ENCODE measurements at regions not wholly inside any gene's neighbourhood (a gene's known extent, or its start where the extent isn't known, plus 50 kb on each side); places are given as distances from the start of the nearest gene placed in this dataset.

- ChIA-PET SMC1A (ENCODE audit: uncharacterized antibody, unreplicated experiment) (no interaction called here), RAD21 (ENCODE audit: unreplicated experiment) (no interaction called here), POLR2A (interaction anchor here (0.6 kb wide), 1 partner anchor 1534 kb away, joined by 6 read pairs; no protein-coding TSS in a partner anchor), CTCF (no interaction called here)
- FAIRE-seq, result no peak
- intact Hi-C loops (cut with micrococcal nuclease; ENCODE audit: unreplicated experiment), result no loop called here
- WGBS (ENCODE audit: insufficient coverage, insufficient replicate concordance, low lambda C conversion rate, missing lambda C conversion rate), result 20% methylated on average over 3 of the region's 3 CpGs
- in situ Hi-C loops (cut with MboI), result no loop called here
- TF ChIP-seq WRNIP1 (IDR thresholded peaks at IDR 0.05; ENCODE audit: borderline replicate concordance, low read depth, low read length) (no peak), SUPT20H (IDR thresholded peaks at IDR 0.05; ENCODE audit: borderline replicate concordance, control insufficient read depth, low read depth, low read length) (no peak), EGR1 (IDR thresholded peaks at IDR 0.05; ENCODE audit: borderline replicate concordance in 1 of 2, low read depth in 2 of 2, low read length in 2 of 2) (no peak), HDAC6 (IDR thresholded peaks at IDR 0.05; ENCODE audit: unreplicated experiment) (no peak), EP300 (IDR thresholded peaks at IDR 0.05; ENCODE audit: borderline replicate concordance in 1 of 2, control insufficient read depth in 1 of 2, low read depth in 2 of 2, low read length in 2 of 2) (no peak), GABPA (IDR thresholded peaks at IDR 0.05; ENCODE audit: low read depth) (no peak), RCOR1 (conservative IDR thresholded peaks at IDR 0.05; ENCODE audit: low read depth, low read length) (no peak), CREB1 (IDR thresholded peaks at IDR 0.05; ENCODE audit: low read depth) (no peak), ATF2 (IDR thresholded peaks at IDR 0.05; ENCODE audit: low read length) (no peak), SMC3 (IDR thresholded peaks at IDR 0.05; ENCODE audit: borderline replicate concordance, low read length) (no peak), MEF2A (IDR thresholded peaks at IDR 0.05; ENCODE audit: insufficient read depth, low read depth, low read length) (no peak), HCFC1 (IDR thresholded peaks at IDR 0.05; ENCODE audit: low read length) (no peak), CEBPB (IDR thresholded peaks at IDR 0.05; ENCODE audit: borderline replicate concordance in 1 of 2, low read depth in 2 of 2, low read length in 2 of 2) (no peak), IRF3 (IDR thresholded peaks at IDR 0.05) (no peak), POLR2AphosphoS2 (IDR thresholded peaks at IDR 0.05; ENCODE audit: low read depth, low read length) (no peak), CREM (IDR thresholded peaks at IDR 0.05; ENCODE audit: low read depth) (no peak), CHD1 (IDR thresholded peaks at IDR 0.05; ENCODE audit: low read depth, low read length) (no peak), ZNF622 (IDR thresholded peaks at IDR 0.05) (no peak), NBN (IDR thresholded peaks at IDR 0.05) (no peak)
- no peak for ATAC-seq
- Histone ChIP-seq H2AFZ (ENCODE audit: control insufficient read depth, low read depth, low read length) (no peak overlapping the region), H3K4me1 (ENCODE audit: control insufficient read depth, insufficient read depth, low read length) (no peaks in the 10 kb centered on the region), H3K9me3 (replicated peaks; ENCODE audit: control insufficient read depth, insufficient read depth, low read length) (no peaks in the 10 kb centered on the region), H3K27me3 (replicated peaks in 1 of 2; ENCODE audit: control insufficient read depth in 2 of 2, insufficient read depth in 2 of 2, low read length in 1 of 2) (no peaks in the 10 kb centered on the region), H3K9ac (ENCODE audit: control insufficient read depth, insufficient read depth, low read length) (no peak overlapping the region), H4K20me1 (ENCODE audit: control insufficient read depth, insufficient read depth) (no peaks in the 10 kb centered on the region), H3K79me2 (ENCODE audit: control insufficient read depth, insufficient read depth, low read length) (no peaks in the 10 kb centered on the region), H3K27ac (ENCODE audit: control insufficient read depth, insufficient read depth) (no peak overlapping the region), H3K4me3 (no peak overlapping the region), H3K36me3 (ENCODE audit: control insufficient read depth in 2 of 2, insufficient read depth in 2 of 2, low read length in 1 of 2) (no peaks in the 10 kb centered on the region), H3K4me2 (ENCODE audit: control insufficient read depth, insufficient read depth) (no peak overlapping the region)
- BruUV-seq (replicated peaks), result no TSS peak
- no peak for DNase-seq (ENCODE audit: low read depth, low spot score)
These were observed 333.4 kb upstream of the TEX13C start for GRCh38 chrX:124986284-124986683.
